GM19467 (cell line): ENCODE measurements at regions not wholly inside any gene's neighbourhood (a gene's known extent, or its start where the extent isn't known, plus 50 kb on each side); places are given as distances from the start of the nearest gene placed in this dataset.

Source experiments
- ATAC-seq: cut with Tn5 transposase; IDR thresholded peaks from one replicate; pipeline ENCODE4 v1.9.1; 2021; ENCODE audit warnings: mild to moderate bottlenecking, moderate library complexity; ENCODE audit not compliant: unreplicated experiment

- ATAC-seq: no peak
Measured at GRCh38 chr21:28827422-28827821, 165.3 kb downstream of the LTN1 start.

- no peak for ATAC-seq
Measured at GRCh38 chr21:28826569-28826968, 166.1 kb downstream of the LTN1 start.

GRCh38 chr21:28826021-28826420, 166.7 kb downstream of the LTN1 start:
- no peak for ATAC-seq

DNA sequence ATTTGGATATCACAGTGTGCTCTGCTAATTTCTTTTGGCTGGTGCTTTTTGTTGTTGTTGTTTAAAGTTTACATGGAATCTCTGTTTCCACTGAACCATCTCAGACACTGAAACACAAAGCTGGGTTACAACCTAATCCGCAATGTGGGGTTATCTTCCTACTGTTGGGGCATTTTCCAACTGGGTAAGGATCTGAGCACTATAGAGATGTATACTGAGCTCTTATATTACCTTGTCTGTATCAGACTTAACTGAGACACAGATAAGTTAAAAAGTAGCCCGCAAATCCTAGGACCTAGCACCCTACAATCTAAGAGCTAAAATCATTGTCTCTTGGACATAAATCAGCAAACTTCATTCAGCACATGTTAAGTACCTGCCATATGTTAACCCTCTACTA, 169.2 kb downstream of the LTN1 start:
- no peak for ATAC-seq

- ATAC-seq: no peak
Measured at GRCh38 chr21:28822486-28823335, 170.0 kb downstream of the LTN1 start.

- ATAC-seq: no peak
Measured at GRCh38 chr21:28822123-28822399, 170.6 kb downstream of the LTN1 start.

DNA sequence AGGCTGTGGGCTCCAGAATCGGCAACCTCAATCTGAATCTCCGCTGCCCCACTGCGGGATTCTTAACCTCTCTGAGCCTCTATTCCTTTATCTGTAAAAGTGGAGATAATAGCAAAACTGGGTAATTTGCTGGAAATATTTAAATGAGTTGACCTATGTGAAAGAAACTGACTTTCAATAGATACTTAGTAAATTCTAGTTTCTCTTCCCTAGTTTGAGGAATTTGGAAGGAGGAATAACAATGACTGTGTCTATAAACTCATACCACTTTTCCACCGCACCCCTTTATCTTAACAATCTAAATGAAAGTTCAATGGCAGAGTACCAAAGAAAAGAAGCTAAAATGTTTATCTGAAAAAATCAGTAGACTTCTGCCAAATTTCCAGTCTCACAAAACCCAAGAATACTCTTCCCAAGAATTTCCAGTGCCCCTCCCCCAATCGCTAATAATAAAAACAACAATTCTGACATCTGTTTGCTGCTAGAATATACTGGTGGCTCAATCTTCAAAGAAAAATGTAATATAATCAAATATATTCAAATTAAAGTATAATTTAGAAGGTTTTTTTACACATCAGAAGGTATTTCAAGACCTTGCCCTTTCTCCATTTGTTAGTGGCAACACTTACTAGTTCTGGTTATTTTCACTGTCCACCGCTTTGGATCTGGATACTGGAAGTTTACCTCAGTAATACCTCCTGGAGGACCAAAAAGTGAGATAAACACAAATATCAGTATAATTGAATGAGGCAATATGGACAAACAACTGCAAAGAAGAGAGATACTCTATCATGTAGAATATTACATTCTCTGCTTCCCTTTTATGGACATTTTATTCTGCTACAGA, 171.2 kb downstream of the LTN1 start:
- ATAC-seq: no peak

GRCh38 chr21:28818663-28819278, 173.9 kb downstream of the LTN1 start:
- no peak for ATAC-seq

DNA sequence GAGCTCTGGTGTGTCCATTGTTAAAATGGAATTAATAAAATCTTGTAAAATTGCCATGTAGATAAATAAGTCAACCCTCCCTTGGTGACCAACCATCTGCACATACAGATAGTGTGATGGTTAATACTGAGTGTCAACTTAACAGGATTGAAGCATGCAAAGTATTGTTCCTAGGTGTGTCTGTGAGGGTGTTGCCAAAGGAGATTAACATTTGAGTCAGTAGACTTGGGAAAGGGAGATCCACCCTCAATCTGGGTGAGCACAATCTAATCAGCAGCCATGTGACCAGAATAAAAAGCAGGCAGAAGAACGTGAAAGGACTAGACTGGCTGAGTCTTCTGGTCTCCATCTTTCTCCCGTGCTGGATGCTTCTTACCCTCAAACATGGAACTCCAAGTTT, 174.8 kb downstream of the LTN1 start:
- no peak for ATAC-seq

DNA sequence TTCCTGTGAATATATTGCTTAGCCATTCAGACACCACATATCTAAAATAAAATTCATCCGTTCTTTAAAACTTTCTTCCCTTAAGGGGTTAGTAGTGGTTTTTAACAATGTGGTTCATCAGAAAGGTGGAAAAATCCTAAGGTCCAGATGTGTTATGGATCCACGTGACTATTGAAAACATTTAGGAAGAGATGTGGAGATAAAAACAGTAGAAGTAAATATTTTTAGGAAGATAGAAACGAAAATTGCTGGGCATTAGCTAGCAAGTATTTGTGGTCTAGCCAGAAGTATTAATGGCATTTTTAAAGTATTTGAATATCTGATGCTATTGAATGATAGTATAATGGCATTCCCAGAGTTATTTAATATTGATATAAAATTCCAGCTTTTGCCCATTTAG, 180.8 kb downstream of the LTN1 start:
- no peak for ATAC-seq

DNA sequence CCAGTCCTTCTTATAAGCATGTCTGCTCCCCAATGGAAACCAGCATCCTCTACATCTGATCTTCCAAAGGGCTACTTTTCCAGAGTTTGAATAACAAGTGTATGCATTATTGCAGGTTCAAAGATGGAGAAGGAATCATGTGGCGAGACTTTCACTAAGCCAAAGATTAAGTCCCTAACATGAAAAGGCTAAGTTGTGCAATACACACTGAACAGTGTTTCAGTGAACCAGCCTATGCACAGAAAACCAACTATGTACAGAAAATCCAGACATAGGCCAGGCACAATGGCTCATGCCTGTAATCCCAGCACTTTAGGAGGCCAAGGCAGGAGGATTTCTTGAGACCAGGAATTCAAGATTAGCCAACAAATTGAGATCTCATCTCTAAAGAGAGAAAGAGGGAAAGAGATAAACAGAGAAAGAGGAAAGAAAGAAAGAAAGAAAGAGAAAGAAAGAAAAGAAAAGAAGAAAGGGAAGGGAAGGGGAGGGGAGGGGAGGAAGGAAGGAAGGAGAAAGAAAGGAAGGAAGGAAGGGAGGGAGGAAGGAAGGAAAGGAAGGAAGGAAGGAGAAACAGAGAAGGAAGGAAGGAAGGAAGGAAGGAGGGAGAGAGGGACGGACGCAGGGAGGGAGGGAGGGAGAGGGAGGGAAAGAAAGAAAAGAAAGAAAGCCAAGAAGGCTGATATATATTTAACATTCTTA, 181.7 kb downstream of the LTN1 start:
- ATAC-seq: no peak

- ATAC-seq: no peak
Measured at GRCh38 chr21:28805885-28806284, 186.8 kb downstream of the LTN1 start.

DNA sequence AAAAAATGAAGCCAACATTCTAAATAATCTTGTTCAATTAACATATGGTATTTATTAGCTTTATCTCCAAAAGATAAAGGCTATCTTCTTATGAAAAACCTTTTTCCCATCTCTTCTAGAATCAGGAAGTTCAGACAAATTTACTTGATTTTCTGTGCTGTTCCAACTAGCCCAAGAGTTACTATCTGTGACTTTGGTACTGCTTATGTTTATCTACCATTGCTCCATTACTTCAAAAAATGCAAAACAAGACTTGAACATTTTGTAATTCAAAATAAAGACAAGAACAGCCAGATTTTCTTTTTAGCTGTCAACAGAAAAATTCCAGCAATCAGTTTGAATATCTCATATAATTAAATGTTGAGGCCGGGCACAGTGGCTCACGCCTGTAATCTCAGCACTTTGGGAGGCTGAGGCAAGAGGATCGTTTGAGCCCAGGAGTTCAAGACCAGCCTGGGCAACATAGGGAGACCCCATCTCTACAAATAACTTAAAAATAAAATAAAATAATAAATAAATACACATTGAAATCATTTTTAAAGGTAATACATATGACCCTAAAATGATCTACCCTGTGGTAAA, 188.5 kb downstream of the LTN1 start:
- no peak for ATAC-seq

- ATAC-seq: no peak
Measured at GRCh38 chr21:28801906-28802305, 190.8 kb downstream of the LTN1 start.

- no peak for ATAC-seq
Measured at GRCh38 chr21:28799926-28800325, 192.8 kb downstream of the LTN1 start.

DNA sequence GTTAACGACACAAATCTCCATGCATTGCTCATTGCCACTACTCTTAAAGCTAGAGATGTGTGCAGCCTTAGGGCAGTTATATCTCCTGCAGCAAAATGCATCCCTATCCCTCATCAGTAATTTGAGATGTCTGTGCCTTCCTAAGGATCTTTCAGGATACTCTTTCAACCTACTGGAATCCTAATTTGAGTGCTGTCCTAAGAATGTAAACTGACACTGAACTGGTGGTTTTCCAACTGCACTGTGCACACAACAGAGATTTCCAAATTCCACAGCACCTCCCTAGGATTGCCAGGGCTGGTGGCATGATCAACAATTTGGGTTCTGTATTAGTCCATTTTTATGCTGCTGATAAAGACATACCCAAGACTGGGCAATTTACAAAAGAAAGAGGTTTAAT, 193.9 kb downstream of the LTN1 start:
- no peak for ATAC-seq

- ATAC-seq: no peak
Measured at GRCh38 chr21:28795251-28795650, 197.4 kb downstream of the LTN1 start.

DNA sequence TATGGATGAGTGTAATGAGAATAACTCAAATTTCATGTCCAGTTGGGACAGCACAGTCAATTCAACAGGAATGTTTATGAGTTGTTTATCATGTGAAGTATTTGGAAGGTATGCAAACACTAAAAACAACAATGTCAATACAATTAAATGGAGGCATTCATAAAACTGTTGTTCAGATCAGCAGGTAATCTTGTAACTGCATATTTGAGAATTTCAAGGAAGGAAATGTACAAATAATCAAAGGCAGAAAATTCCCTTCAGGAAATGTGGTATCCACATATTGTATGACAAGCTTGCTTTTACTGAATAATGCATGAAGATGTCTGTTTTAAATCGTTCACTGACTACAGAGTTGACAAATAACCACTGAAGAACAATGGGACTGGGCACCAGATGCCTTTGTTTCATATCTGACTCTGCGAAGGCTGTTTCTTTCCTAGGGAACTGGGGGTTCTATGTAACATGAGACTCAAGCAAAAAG, 198.3 kb downstream of the LTN1 start:
- ATAC-seq: no peak

GRCh38 chr21:28793043-28793442, 199.6 kb downstream of the LTN1 start:
- no peak for ATAC-seq

DNA sequence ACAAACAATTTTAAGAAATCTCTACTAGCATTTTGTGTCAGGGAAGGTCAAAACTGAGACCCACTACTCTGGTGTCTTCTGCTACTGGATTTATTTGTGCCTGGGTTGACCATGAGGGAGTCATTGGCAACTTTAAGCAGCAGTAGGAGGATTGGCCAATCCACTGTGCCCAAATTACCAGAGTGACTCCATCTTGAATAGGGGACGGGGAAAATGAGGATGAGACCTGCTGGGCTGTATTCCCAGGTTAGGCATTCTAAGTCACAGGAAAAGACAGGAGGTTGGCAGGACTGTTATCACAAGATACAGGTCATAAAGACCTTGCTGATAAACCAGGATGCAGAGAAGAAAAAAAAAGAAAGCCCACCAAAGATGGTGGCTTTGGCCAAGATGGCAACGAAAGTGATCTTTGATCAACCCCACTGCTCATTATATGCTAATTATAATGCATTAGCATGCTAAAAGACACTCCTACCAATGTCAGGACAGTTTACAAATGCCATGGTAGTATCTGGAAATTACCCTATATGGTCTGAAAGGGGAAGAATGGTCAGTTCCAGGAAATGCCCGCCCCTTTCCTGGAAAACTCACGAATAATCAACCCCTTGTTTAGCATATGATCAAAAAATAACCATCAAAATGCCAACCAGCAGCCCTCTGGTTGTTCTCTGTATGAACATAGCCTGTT, 200.9 kb downstream of the LTN1 start:
- no peak for ATAC-seq
